VCaP (cell line): ENCODE measurements at regions not wholly inside any gene's neighbourhood (a gene's known extent, or its start where the extent isn't known, plus 50 kb on each side); places are given as distances from the start of the nearest gene placed in this dataset.
"Not testable (repeated sequence)": the region's sequence is repeated elsewhere in the genome, so short reads cannot be mapped to it uniquely, and the experiment has no call there.

Experiments
- H3K27ac ChIP-seq: fragments of 450-650 bp; 2 replicates; pipeline ENCODE4 v1.5.1; 2017
- CTCF ChIP-seq: fragments of 450-650 bp; conservative IDR thresholded peaks from 2 replicates; pipeline ENCODE4 v1.5.1; 2017; ENCODE audit warnings: mild to moderate bottlenecking, moderate library complexity

GRCh38 chr1:168834225-168834872 lies 105.3 kb upstream of the DPT start:
- TF ChIP-seq CTCF, result no peak
- H3K27ac ChIP-seq, result no peak overlapping the region

GRCh38 chr1:168835176-168835575 lies 106.2 kb upstream of the DPT start:
- no peak overlapping the region for H3K27ac ChIP-seq
- TF ChIP-seq CTCF, result no peak

GRCh38 chr1:168835791-168836190 lies 106.8 kb upstream of the DPT start:
- no peak for TF ChIP-seq CTCF
- no peak overlapping the region for H3K27ac ChIP-seq

GRCh38 chr1:168836469-168836868 lies 107.5 kb upstream of the DPT start:
- TF ChIP-seq CTCF, result no peak
- H3K27ac ChIP-seq, result no peak overlapping the region

GRCh38 chr1:168837230-168837629 lies 108.2 kb upstream of the DPT start:
- H3K27ac ChIP-seq, result not testable (repeated sequence)

- TF ChIP-seq CTCF, result no peak
- H3K27ac ChIP-seq, result no peak overlapping the region
Observed at GRCh38 chr1:168842306-168842705, 113.3 kb upstream of the DPT start.

- TF ChIP-seq CTCF, result no peak
- H3K27ac ChIP-seq, result no peak overlapping the region
Observed at GRCh38 chr1:168842916-168843315, 113.9 kb upstream of the DPT start.

GRCh38 chr1:168843401-168843800 lies 114.4 kb upstream of the DPT start:
- no peak overlapping the region for H3K27ac ChIP-seq
- no peak for TF ChIP-seq CTCF
